Activated T-cell treated with anti-CD3 and anti-CD28 coated beads for 24 hours (primary cell): ENCODE measurements at regions not wholly inside any gene's neighbourhood (a gene's known extent, or its start where the extent isn't known, plus 50 kb on each side); places are given as distances from the start of the nearest gene placed in this dataset.

Experiments used
- DNase-seq: peaks from one replicate; pipeline ENCODE4 v3.0.0-alpha.2; 2020; ENCODE audit warnings: low read depth

- no peak for DNase-seq
These were observed 94.1 kb downstream of the SIK1 start for GRCh38 chr21:43332861-43333297.

- no peak for DNase-seq
These were observed 94.7 kb downstream of the SIK1 start for GRCh38 chr21:43331962-43332828.

GRCh38 chr21:43331111-43331961 lies 95.6 kb downstream of the SIK1 start:
- DNase-seq, result no peak

GRCh38 chr21:43330306-43330881 lies 96.5 kb downstream of the SIK1 start:
- no peak for DNase-seq

GRCh38 chr21:43329711-43330269 lies 97.1 kb downstream of the SIK1 start:
- DNase-seq, result no peak

GRCh38 chr21:43328958-43329691 lies 97.8 kb downstream of the SIK1 start:
- no peak for DNase-seq

GRCh38 chr21:43328185-43328957 lies 98.6 kb downstream of the SIK1 start:
- DNase-seq, result no peak

GRCh38 chr21:43325968-43326715 lies 100.8 kb downstream of the SIK1 start:
- no peak for DNase-seq

- DNase-seq, result no peak
These were observed 101.9 kb downstream of the SIK1 start for GRCh38 chr21:43325036-43325435.

- no peak for DNase-seq
These were observed 102.3 kb downstream of the SIK1 start for GRCh38 chr21:43324596-43324995.

GRCh38 chr21:43323244-43324005 lies 103.5 kb downstream of the SIK1 start:
- DNase-seq, result no peak

GRCh38 chr21:43322805-43323204 lies 104.1 kb downstream of the SIK1 start:
- no peak for DNase-seq

GRCh38 chr21:43322311-43322710 lies 104.6 kb downstream of the SIK1 start:
- DNase-seq, result no peak

- no peak for DNase-seq
These were observed 105.3 kb downstream of the SIK1 start for GRCh38 chr21:43321611-43322010.

GRCh38 chr21:43321111-43321510 lies 105.8 kb downstream of the SIK1 start:
- no peak for DNase-seq

GRCh38 chr21:43320526-43320925 lies 106.4 kb downstream of the SIK1 start:
- DNase-seq, result no peak

- no peak for DNase-seq
These were observed 107.8 kb downstream of the SIK1 start for GRCh38 chr21:43318841-43319781.

GRCh38 chr21:43318368-43318767 lies 108.6 kb downstream of the SIK1 start:
- no peak for DNase-seq
